ENCODE measurements at regions not wholly inside any gene's neighbourhood (a gene's known extent, or its start where the extent isn't known, plus 50 kb on each side); places are given as distances from the start of the nearest gene placed in this dataset.

GRCh38 chr6:9365378-9365777 is 930.0 kb upstream of the SLC35B3 start:
- Histone ChIP-seq H3K27me3 (ENCODE audit: control insufficient read depth, insufficient read depth, low read length) (no peaks in the 10 kb centered on the region), H3K9me3 (ENCODE audit: control insufficient read depth, insufficient read depth, low read depth, low read length) (peaks cover 13% of the 10 kb centered on the region; the same call in 1 of the 2 replicates), H3K36me3 (ENCODE audit: control insufficient read depth, insufficient read depth, low read length) (no peaks in the 10 kb centered on the region), H3K27ac (ENCODE audit: low read length) (no peak overlapping the region), H3K4me3 (ENCODE audit: low read depth in 2 of 2, low read length in 2 of 2) (no peak overlapping the region), H3K4me1 (ENCODE audit: control insufficient read depth, insufficient read depth, low read length) (no peaks in the 10 kb centered on the region)
- ChIA-PET POLR2A (no interaction called here), CTCF (no interaction called here)
- no peak for TF ChIP-seq REST (IDR thresholded peaks at IDR 0.05; ENCODE audit: insufficient read depth in 1 of 2, low read depth in 2 of 2, low read length in 1 of 2)
- no peak for TF ChIP-seq POLR2AphosphoS5 (IDR thresholded peaks at IDR 0.05; ENCODE audit: low read depth, low read length)
- TF ChIP-seq, protein P1, sequence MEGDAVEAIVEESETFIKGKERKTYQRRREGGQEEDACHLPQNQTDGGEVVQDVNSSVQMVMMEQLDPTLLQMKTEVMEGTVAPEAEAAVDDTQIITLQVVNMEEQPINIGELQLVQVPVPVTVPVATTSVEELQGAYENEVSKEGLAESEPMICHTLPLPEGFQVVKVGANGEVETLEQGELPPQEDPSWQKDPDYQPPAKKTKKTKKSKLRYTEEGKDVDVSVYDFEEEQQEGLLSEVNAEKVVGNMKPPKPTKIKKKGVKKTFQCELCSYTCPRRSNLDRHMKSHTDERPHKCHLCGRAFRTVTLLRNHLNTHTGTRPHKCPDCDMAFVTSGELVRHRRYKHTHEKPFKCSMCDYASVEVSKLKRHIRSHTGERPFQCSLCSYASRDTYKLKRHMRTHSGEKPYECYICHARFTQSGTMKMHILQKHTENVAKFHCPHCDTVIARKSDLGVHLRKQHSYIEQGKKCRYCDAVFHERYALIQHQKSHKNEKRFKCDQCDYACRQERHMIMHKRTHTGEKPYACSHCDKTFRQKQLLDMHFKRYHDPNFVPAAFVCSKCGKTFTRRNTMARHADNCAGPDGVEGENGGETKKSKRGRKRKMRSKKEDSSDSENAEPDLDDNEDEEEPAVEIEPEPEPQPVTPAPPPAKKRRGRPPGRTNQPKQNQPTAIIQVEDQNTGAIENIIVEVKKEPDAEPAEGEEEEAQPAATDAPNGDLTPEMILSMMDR (IDR thresholded peaks at IDR 0.05): no peak
- TF ChIP-seq TCF7L2 (IDR thresholded peaks at IDR 0.05; ENCODE audit: low read depth, low read length): no peak
- no peak for TF ChIP-seq SIN3A (IDR thresholded peaks at IDR 0.05; ENCODE audit: borderline replicate concordance, insufficient read depth, low read depth, low read length)
- in situ Hi-C loops (cut with HindIII; ENCODE audit: low pct_unique_long_range_greater_than_20kb, low sequenced_read_pairs) (no loop called here), intact Hi-C loops (cut with micrococcal nuclease; ENCODE audit: unreplicated experiment) (no loop called here)
- no TSS peak for BruUV-seq (replicated peaks)
- no peak for DNase-seq (ENCODE audit: low read depth, low spot score)
- ATAC-seq: no peak

DNA sequence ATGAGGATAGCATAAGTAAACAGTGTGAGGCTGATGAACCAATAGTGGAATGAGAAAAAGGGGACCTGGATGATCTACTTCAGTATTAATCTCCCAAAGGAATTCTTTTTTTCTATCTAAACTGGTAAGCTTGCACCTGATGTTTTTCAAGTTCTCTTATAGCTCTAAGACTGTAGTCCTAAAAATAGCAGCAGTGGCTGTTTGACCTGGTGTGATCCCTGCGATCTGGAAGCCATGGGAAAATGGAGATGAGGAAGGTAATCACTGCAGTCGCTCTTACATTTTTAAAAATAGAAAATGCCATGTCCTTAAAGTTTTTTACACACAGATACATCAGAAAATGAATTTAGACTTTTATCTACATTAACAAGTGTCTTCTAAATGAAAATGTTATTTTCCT is 926.4 kb upstream of the SLC35B3 start:
- ChIA-PET CTCF (no interaction called here), POLR2A (no interaction called here)
- Histone ChIP-seq H3K27ac (ENCODE audit: low read length) (no peak overlapping the region), H3K36me3 (ENCODE audit: control insufficient read depth, insufficient read depth, low read length) (no peaks in the 10 kb centered on the region), H3K9me3 (ENCODE audit: control insufficient read depth, insufficient read depth, low read depth, low read length) (peaks cover 16% of the 10 kb centered on the region; the same call in 1 of the 2 replicates), H3K27me3 (ENCODE audit: control insufficient read depth, insufficient read depth, low read length) (no peaks in the 10 kb centered on the region), H3K4me3 (ENCODE audit: low read depth in 2 of 2, low read length in 2 of 2) (no peak overlapping the region), H3K4me1 (ENCODE audit: control insufficient read depth, insufficient read depth, low read length) (no peaks in the 10 kb centered on the region)
- TF ChIP-seq SIN3A (IDR thresholded peaks at IDR 0.05; ENCODE audit: borderline replicate concordance, insufficient read depth, low read depth, low read length) (no peak), TCF7L2 (IDR thresholded peaks at IDR 0.05; ENCODE audit: low read depth, low read length) (no peak), REST (IDR thresholded peaks at IDR 0.05; ENCODE audit: insufficient read depth in 1 of 2, low read depth in 2 of 2, low read length in 1 of 2) (no peak), POLR2AphosphoS5 (IDR thresholded peaks at IDR 0.05; ENCODE audit: low read depth, low read length) (no peak)
- TF ChIP-seq, protein P1 (IDR thresholded peaks at IDR 0.05): no peak
- no peak for DNase-seq (ENCODE audit: low read depth, low spot score)
- intact Hi-C loops (cut with micrococcal nuclease; ENCODE audit: unreplicated experiment) (no loop called here), in situ Hi-C loops (cut with HindIII; ENCODE audit: low pct_unique_long_range_greater_than_20kb, low sequenced_read_pairs) (no loop called here)
- BruUV-seq (replicated peaks): no TSS peak
- ATAC-seq: no peak

All from Panc1 (cell line).